Fibroblast of peridontal ligament (primary cell): ENCODE measurements at regions not wholly inside any gene's neighbourhood (a gene's known extent, or its start where the extent isn't known, plus 50 kb on each side); places are given as distances from the start of the nearest gene placed in this dataset.
"Not testable (repeated sequence)": the region's sequence is repeated elsewhere in the genome, so short reads cannot be mapped to it uniquely, and the experiment has no call there.

Experiments
- DNase-seq: peaks from one replicate; pipeline ENCODE4 v3.0.0-alpha.2; 2010; ENCODE audit errors: extremely low read depth

- DNase-seq: no peak
Observed at GRCh38 chr19:30943101-30943843, 406.0 kb downstream of the TSHZ3 start.

- DNase-seq: no peak
Observed at GRCh38 chr19:30942636-30943035, 406.6 kb downstream of the TSHZ3 start.

GRCh38 chr19:30941591-30941990 is 407.6 kb downstream of the TSHZ3 start:
- no peak for DNase-seq

GRCh38 chr19:30936276-30936675 is 413.0 kb downstream of the TSHZ3 start:
- DNase-seq: no peak

GRCh38 chr19:30935146-30935545 is 414.1 kb downstream of the TSHZ3 start:
- DNase-seq: no peak

GRCh38 chr19:30933454-30933853 is 415.8 kb downstream of the TSHZ3 start:
- DNase-seq: not testable (repeated sequence)

- DNase-seq: no peak
Observed at GRCh38 chr19:30932854-30933253, 416.4 kb downstream of the TSHZ3 start.

- no peak for DNase-seq
Observed at GRCh38 chr19:30930941-30931706, 418.1 kb downstream of the TSHZ3 start.

GRCh38 chr19:30927705-30928104 is 421.5 kb downstream of the TSHZ3 start:
- no peak for DNase-seq

- DNase-seq: no peak
Observed at GRCh38 chr19:30924670-30925069, 424.6 kb downstream of the TSHZ3 start.

GRCh38 chr19:30924069-30924636 is 425.1 kb downstream of the TSHZ3 start:
- no peak for DNase-seq

GRCh38 chr19:30923621-30924020 is 425.6 kb downstream of the TSHZ3 start:
- DNase-seq: no peak

- no peak for DNase-seq
Observed at GRCh38 chr19:30923096-30923495, 426.1 kb downstream of the TSHZ3 start.

- no peak for DNase-seq
Observed at GRCh38 chr19:30920222-30920621, 429.0 kb downstream of the TSHZ3 start.

- no peak for DNase-seq
Observed at GRCh38 chr19:30919737-30920136, 429.5 kb downstream of the TSHZ3 start.

GRCh38 chr19:30916238-30916637 is 433.0 kb downstream of the TSHZ3 start:
- no peak for DNase-seq

GRCh38 chr19:30911491-30911890 is 437.7 kb downstream of the TSHZ3 start:
- no peak for DNase-seq

- DNase-seq: no peak
Observed at GRCh38 chr19:30910485-30911240, 438.6 kb downstream of the TSHZ3 start.

GRCh38 chr19:30909216-30909615 is 440.0 kb downstream of the TSHZ3 start:
- no peak for DNase-seq

GRCh38 chr19:30908262-30908771 is 440.9 kb downstream of the TSHZ3 start:
- no peak for DNase-seq

GRCh38 chr19:30906871-30907270 is 442.4 kb downstream of the TSHZ3 start:
- DNase-seq: no peak

- no peak for DNase-seq
Observed at GRCh38 chr19:30900051-30900450, 449.2 kb downstream of the TSHZ3 start.
